ENCODE measurements at regions not wholly inside any gene's neighbourhood (a gene's known extent, or its start where the extent isn't known, plus 50 kb on each side); places are given as distances from the start of the nearest gene placed in this dataset.

DNA sequence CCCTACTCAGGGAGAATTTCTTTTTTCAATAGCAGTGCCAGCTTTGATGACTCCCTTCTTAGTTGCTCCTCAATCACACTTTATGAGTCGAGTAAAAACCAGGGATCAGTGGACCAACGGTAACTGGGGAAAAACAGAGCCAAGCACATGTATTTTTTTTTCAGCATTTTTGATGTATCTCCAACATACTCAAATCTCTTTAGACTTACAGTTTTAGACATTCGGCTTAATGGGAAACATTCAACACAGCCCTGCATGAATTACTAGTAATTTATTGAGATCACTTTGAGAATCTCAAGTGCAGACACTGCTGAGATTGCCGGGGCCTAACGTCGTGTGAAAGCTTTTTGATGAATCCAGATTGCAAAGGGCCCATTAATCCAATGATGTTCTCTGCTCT lies 306.7 kb downstream of the NUAK1 start:
- no peaks in the 10 kb centered on the region for H3K36me3 ChIP-seq
- H3K27ac ChIP-seq = no peak overlapping the region
- H3K9me3 ChIP-seq = no peaks in the 10 kb centered on the region
- TF ChIP-seq, protein P1, sequence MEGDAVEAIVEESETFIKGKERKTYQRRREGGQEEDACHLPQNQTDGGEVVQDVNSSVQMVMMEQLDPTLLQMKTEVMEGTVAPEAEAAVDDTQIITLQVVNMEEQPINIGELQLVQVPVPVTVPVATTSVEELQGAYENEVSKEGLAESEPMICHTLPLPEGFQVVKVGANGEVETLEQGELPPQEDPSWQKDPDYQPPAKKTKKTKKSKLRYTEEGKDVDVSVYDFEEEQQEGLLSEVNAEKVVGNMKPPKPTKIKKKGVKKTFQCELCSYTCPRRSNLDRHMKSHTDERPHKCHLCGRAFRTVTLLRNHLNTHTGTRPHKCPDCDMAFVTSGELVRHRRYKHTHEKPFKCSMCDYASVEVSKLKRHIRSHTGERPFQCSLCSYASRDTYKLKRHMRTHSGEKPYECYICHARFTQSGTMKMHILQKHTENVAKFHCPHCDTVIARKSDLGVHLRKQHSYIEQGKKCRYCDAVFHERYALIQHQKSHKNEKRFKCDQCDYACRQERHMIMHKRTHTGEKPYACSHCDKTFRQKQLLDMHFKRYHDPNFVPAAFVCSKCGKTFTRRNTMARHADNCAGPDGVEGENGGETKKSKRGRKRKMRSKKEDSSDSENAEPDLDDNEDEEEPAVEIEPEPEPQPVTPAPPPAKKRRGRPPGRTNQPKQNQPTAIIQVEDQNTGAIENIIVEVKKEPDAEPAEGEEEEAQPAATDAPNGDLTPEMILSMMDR (IDR thresholded peaks at IDR 0.05) = no peak
- H3K4me3 ChIP-seq (ENCODE audit: low read depth in 1 of 2, low read length in 1 of 2) = no peak overlapping the region
- peaks cover 42 to 46% of the 10 kb centered on the region in 2 experiments for H3K4me1 ChIP-seq (ENCODE audit: control insufficient read depth in 1 of 2, insufficient read depth in 1 of 2, low read depth in 1 of 2, low read length in 1 of 2)
- H3K27me3 ChIP-seq = no peaks in the 10 kb centered on the region

DNA sequence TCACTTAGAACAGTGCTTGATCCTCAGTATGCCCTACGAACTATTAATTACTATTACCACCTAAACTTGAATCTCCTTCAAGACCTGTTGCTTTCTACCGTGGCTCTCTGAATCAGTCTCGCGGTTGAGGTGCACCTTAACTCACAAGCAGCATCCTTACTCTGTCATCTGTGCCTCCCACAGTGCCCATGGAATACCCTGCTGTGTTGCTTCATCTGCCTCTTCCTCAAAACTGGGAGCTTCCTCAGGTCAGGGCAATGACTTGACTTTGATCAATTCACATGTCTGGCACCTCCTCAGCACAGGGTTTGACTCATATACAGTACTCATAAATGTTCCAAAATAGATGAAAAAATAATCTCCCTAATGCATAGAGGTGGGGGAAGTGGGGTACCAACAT lies 305.9 kb downstream of the NUAK1 start:
- no peaks in the 10 kb centered on the region for H3K36me3 ChIP-seq
- H3K9me3 ChIP-seq = no peaks in the 10 kb centered on the region
- peak overlapping the region; percentile 3 for H3K27ac ChIP-seq
- H3K4me3 ChIP-seq (ENCODE audit: low read depth in 1 of 2, low read length in 1 of 2) = no peak overlapping the region
- TF ChIP-seq, protein P1 (IDR thresholded peaks at IDR 0.05) = no peak
- peaks cover 48 to 54% of the 10 kb centered on the region in 2 experiments for H3K4me1 ChIP-seq (ENCODE audit: control insufficient read depth in 1 of 2, insufficient read depth in 1 of 2, low read depth in 1 of 2, low read length in 1 of 2)
- no peaks in the 10 kb centered on the region for H3K27me3 ChIP-seq

DNA sequence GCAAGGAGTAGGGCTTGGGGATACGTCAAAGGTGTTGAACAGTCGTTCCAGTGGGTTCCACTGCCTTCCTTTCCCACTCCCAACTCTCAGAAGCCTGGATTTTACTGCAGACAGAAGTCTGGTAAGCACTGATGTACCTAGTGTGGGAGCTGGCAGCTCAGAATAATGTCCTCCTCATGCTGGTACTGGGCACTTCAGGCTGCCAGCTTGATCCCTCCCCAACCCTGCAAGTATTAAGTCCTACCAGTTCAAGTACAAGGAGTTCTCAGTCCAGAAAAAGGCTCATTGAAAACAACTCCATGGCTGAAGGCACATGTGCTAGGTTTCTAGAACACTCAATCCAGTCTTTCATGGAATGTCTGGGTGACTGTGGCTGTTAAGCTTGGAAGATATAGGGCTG lies 304.3 kb downstream of the NUAK1 start:
- Histone ChIP-seq H3K9me3 (no peaks in the 10 kb centered on the region), H3K27me3 (no peaks in the 10 kb centered on the region), H3K4me1 (ENCODE audit: control insufficient read depth in 1 of 2, insufficient read depth in 1 of 2, low read depth in 1 of 2, low read length in 1 of 2) (peaks cover 54 to 56% of the 10 kb centered on the region in 2 experiments), H3K27ac (peak overlapping the region; percentile 89), H3K4me3 (ENCODE audit: low read depth in 1 of 2, low read length in 1 of 2) (no peak overlapping the region), H3K36me3 (no peaks in the 10 kb centered on the region)
- TF ChIP-seq, protein P1 (IDR thresholded peaks at IDR 0.05) = no peak

- Histone ChIP-seq H3K4me3 (ENCODE audit: low read depth in 1 of 2, low read length in 1 of 2) (peak overlapping the region in 1 of 2 experiments; percentile 24), H3K36me3 (no peaks in the 10 kb centered on the region), H3K9me3 (no peaks in the 10 kb centered on the region), H3K27me3 (no peaks in the 10 kb centered on the region), H3K4me1 (ENCODE audit: control insufficient read depth in 1 of 2, insufficient read depth in 1 of 2, low read depth in 1 of 2, low read length in 1 of 2) (peaks cover 54 to 56% of the 10 kb centered on the region in 2 experiments), H3K27ac (peak overlapping the region; percentile 89)
- TF ChIP-seq, protein P1 (IDR thresholded peaks at IDR 0.05) = no peak
These were observed 303.0 kb downstream of the NUAK1 start for GRCh38 chr12:105835580-105836241.

GRCh38 chr12:105836242-105836622 lies 302.5 kb downstream of the NUAK1 start:
- Histone ChIP-seq H3K4me3 (ENCODE audit: low read depth in 1 of 2, low read length in 1 of 2) (no peak overlapping the region), H3K4me1 (ENCODE audit: control insufficient read depth in 1 of 2, insufficient read depth in 1 of 2, low read depth in 1 of 2, low read length in 1 of 2) (peaks cover 54 to 56% of the 10 kb centered on the region in 2 experiments), H3K36me3 (no peaks in the 10 kb centered on the region), H3K9me3 (no peaks in the 10 kb centered on the region), H3K27me3 (no peaks in the 10 kb centered on the region), H3K27ac (peak overlapping the region; percentile 89)
- TF ChIP-seq, protein P1 (IDR thresholded peaks at IDR 0.05) = no peak

Data from neutrophil (primary cell).